Daoy (cell line): ENCODE measurements at regions not wholly inside any gene's neighbourhood (a gene's known extent, or its start where the extent isn't known, plus 50 kb on each side); places are given as distances from the start of the nearest gene placed in this dataset.

Source experiments
- DNase-seq: peaks from one replicate; pipeline ENCODE4 v3.0.0-alpha.2; 2015; ENCODE audit warnings: low read depth

GRCh38 chr13:88592105-88592504 lies 920.9 kb downstream of the SLITRK5 start:
- no peak for DNase-seq

GRCh38 chr13:88601949-88602348 lies 930.8 kb downstream of the SLITRK5 start:
- no peak for DNase-seq

- DNase-seq, result no peak
These were observed 931.9 kb downstream of the SLITRK5 start for GRCh38 chr13:88602786-88603777.

GRCh38 chr13:88617176-88617575 lies 946.0 kb downstream of the SLITRK5 start:
- no peak for DNase-seq

- DNase-seq, result no peak
These were observed 951.3 kb downstream of the SLITRK5 start for GRCh38 chr13:88622362-88622973.

- DNase-seq, result no peak
These were observed 952.0 kb downstream of the SLITRK5 start for GRCh38 chr13:88623150-88623549.

GRCh38 chr13:88627071-88627470 lies 955.9 kb downstream of the SLITRK5 start:
- DNase-seq, result no peak

- DNase-seq, result no peak
These were observed 957.7 kb downstream of the SLITRK5 start for GRCh38 chr13:88628882-88629281.

- no peak for DNase-seq
These were observed 966.8 kb downstream of the SLITRK5 start for GRCh38 chr13:88637935-88638334.

- no peak for DNase-seq
These were observed 972.1 kb downstream of the SLITRK5 start for GRCh38 chr13:88643233-88643632.

- DNase-seq, result no peak
These were observed 977.6 kb downstream of the SLITRK5 start for GRCh38 chr13:88648598-88649373.

- no peak for DNase-seq
These were observed 978.7 kb downstream of the SLITRK5 start for GRCh38 chr13:88649855-88650254.

- no peak for DNase-seq
These were observed 980.4 kb downstream of the SLITRK5 start for GRCh38 chr13:88651531-88651930.

- no peak for DNase-seq
These were observed 985.6 kb downstream of the SLITRK5 start for GRCh38 chr13:88656751-88657150.

- DNase-seq, result no peak
These were observed 999.3 kb downstream of the SLITRK5 start for GRCh38 chr13:88670509-88670908.

- no peak for DNase-seq
These were observed 1003.7 kb downstream of the SLITRK5 start for GRCh38 chr13:88674841-88675240.

- DNase-seq, result no peak
These were observed 1004.3 kb downstream of the SLITRK5 start for GRCh38 chr13:88675347-88675996.

GRCh38 chr13:88676016-88676415 lies 1004.8 kb downstream of the SLITRK5 start:
- no peak for DNase-seq

- no peak for DNase-seq
These were observed 1014.3 kb downstream of the SLITRK5 start for GRCh38 chr13:88685459-88685858.

GRCh38 chr13:88701551-88701950 lies 1030.4 kb downstream of the SLITRK5 start:
- no peak for DNase-seq

- DNase-seq, result no peak
These were observed 1033.6 kb downstream of the SLITRK5 start for GRCh38 chr13:88704600-88705275.
